ENCODE measurements at regions not wholly inside any gene's neighbourhood (a gene's known extent, or its start where the extent isn't known, plus 50 kb on each side); places are given as distances from the start of the nearest gene placed in this dataset.

GRCh38 chr14:83128783-83129182, 1595.1 kb upstream of the SEL1L start:
- in situ Hi-C loops (cut with MboI; ENCODE audit: low pct_unique_long_range_greater_than_20kb, low sequenced_read_pairs, unreplicated experiment): no loop called here
- DNase-seq (ENCODE audit: low spot score): no peak
- TF ChIP-seq, protein P1, sequence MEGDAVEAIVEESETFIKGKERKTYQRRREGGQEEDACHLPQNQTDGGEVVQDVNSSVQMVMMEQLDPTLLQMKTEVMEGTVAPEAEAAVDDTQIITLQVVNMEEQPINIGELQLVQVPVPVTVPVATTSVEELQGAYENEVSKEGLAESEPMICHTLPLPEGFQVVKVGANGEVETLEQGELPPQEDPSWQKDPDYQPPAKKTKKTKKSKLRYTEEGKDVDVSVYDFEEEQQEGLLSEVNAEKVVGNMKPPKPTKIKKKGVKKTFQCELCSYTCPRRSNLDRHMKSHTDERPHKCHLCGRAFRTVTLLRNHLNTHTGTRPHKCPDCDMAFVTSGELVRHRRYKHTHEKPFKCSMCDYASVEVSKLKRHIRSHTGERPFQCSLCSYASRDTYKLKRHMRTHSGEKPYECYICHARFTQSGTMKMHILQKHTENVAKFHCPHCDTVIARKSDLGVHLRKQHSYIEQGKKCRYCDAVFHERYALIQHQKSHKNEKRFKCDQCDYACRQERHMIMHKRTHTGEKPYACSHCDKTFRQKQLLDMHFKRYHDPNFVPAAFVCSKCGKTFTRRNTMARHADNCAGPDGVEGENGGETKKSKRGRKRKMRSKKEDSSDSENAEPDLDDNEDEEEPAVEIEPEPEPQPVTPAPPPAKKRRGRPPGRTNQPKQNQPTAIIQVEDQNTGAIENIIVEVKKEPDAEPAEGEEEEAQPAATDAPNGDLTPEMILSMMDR (IDR thresholded peaks at IDR 0.05; ENCODE audit: extremely low read depth, insufficient read depth, missing control alignments): no peak

GRCh38 chr14:83129496-83129895, 1595.8 kb upstream of the SEL1L start:
- in situ Hi-C loops (cut with MboI; ENCODE audit: low pct_unique_long_range_greater_than_20kb, low sequenced_read_pairs, unreplicated experiment): no loop called here
- TF ChIP-seq, protein P1 (IDR thresholded peaks at IDR 0.05; ENCODE audit: extremely low read depth, insufficient read depth, missing control alignments): no peak
- DNase-seq (ENCODE audit: low spot score): no peak

DNA sequence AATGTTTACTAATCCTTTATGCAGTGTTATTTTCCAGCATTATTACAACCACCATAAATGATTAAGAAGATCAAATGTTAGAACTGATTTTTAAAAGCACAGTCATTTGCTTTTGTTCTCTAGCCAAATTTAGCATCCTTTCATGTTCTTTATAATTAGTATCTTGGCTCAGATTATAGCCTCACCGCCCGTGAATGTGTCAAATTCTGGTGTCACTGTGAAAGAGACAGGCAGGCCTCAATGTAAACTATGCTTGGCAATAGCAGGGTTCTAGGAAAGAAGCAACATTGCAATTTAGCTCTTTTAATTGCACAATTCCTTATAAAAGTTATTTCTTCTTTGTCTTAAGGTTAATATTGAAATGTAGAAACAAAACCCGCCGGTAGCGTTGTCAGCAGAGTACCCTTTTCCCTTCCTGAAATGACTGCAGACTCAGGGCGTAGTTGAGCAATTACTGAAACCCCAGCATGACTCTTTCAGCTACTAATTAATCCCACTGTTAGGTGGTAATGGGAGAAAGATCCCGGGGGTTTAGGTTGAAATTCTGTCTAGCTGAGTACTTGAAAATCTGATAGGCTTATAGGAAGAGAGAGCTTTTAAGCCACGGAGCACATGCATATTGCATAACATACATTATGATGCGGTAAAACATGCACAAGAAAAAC, 1600.5 kb upstream of the SEL1L start:
- DNase-seq (ENCODE audit: low spot score): no peak
- TF ChIP-seq, protein P1 (IDR thresholded peaks at IDR 0.05; ENCODE audit: extremely low read depth, insufficient read depth, missing control alignments): no peak
- in situ Hi-C loops (cut with MboI; ENCODE audit: low pct_unique_long_range_greater_than_20kb, low sequenced_read_pairs, unreplicated experiment): no loop called here

GRCh38 chr14:83140756-83141155, 1607.1 kb upstream of the SEL1L start:
- TF ChIP-seq, protein P1 (IDR thresholded peaks at IDR 0.05; ENCODE audit: extremely low read depth, insufficient read depth, missing control alignments): no peak
- in situ Hi-C loops (cut with MboI; ENCODE audit: low pct_unique_long_range_greater_than_20kb, low sequenced_read_pairs, unreplicated experiment): no loop called here

GRCh38 chr14:83147006-83147405, 1613.4 kb upstream of the SEL1L start:
- TF ChIP-seq, protein P1 (IDR thresholded peaks at IDR 0.05; ENCODE audit: extremely low read depth, insufficient read depth, missing control alignments): no peak
- in situ Hi-C loops (cut with MboI; ENCODE audit: low pct_unique_long_range_greater_than_20kb, low sequenced_read_pairs, unreplicated experiment): no loop called here
- DNase-seq (ENCODE audit: low spot score): no peak

More at GRCh38 chr14:83140756-83141155, 1607.1 kb upstream of the SEL1L start:
- DNase-seq (ENCODE audit: low spot score): no peak

GRCh38 chr14:83151571-83151970, 1617.9 kb upstream of the SEL1L start:
- DNase-seq (ENCODE audit: low spot score): no peak
- TF ChIP-seq, protein P1 (IDR thresholded peaks at IDR 0.05; ENCODE audit: extremely low read depth, insufficient read depth, missing control alignments): no peak

More at GRCh38 chr14:83151571-83151970, 1617.9 kb upstream of the SEL1L start:
- in situ Hi-C loops (cut with MboI; ENCODE audit: low pct_unique_long_range_greater_than_20kb, low sequenced_read_pairs, unreplicated experiment): no loop called here
